ENCODE measurements at regions not wholly inside any gene's neighbourhood (a gene's known extent, or its start where the extent isn't known, plus 50 kb on each side); places are given as distances from the start of the nearest gene placed in this dataset.

DNA sequence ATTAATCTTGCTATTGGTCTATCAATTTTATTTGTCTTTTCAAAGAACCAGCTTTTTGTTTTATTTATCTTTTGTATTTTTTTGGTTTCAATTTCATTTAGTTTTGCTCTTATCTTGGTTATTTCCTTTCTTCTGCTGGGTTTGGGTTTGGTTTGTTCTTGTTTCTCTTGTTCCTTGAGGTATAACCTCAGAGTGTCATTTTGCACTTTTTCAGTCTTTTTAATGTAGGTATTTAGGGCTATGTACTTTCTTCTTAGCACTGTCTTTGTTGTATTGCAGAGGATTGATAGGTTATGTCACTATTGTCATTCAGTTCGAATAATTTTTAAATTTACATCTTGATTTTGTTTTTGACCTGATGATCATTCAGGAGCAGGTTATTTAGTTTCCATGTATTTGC lies 92.7 kb upstream of the DCD start:
- in situ Hi-C loops (cut with MboI; ENCODE audit: low sequenced_read_pairs), result no loop called here
- H4K8ac ChIP-seq (ENCODE audit: low read depth in 2 of 2, low read length in 2 of 2), result no peak overlapping the region
- DNase-seq (no peak), ATAC-seq (ENCODE audit: low read depth) (no peak)
- no peaks in the 10 kb centered on the region for H3K9me1 ChIP-seq (ENCODE audit: insufficient read depth, low read length)
- H2AK5ac ChIP-seq (ENCODE audit: low read depth, low read length), result no peak overlapping the region
- ChIA-PET POLR2A (ENCODE audit: unreplicated experiment) (no interaction called here), CTCF (no interaction called here)
- H2BK120ac ChIP-seq (ENCODE audit: low read depth, low read length), result no peak overlapping the region
- H3K27ac ChIP-seq (ENCODE audit: insufficient read depth, low read length), result no peak overlapping the region
- dilution Hi-C loops (cut with HindIII; ENCODE audit: low sequenced_read_pairs, unreplicated experiment), result no loop called here
- no peak overlapping the region for H3K14ac ChIP-seq (replicated peaks; ENCODE audit: low read depth, low read length)
- no peak overlapping the region for H2BK20ac ChIP-seq (ENCODE audit: low read depth, low read length)
- WGBS, 2 experiments (ENCODE audit: extremely low coverage in 2 of 2, insufficient read length in 1 of 2), result 33% methylated on average over 1 of the region's 1 CpG; no CpG with 5 or more reads in 1 of the 2 experiments
- H4K20me1 ChIP-seq (ENCODE audit: insufficient read depth, low read length), result no peaks in the 10 kb centered on the region
- H2AFZ ChIP-seq (replicated peaks; ENCODE audit: low read length, poor library complexity), result no peak overlapping the region
- H2AK9ac ChIP-seq (replicated peaks; ENCODE audit: low read depth, low read length, poor library complexity), result no peak overlapping the region
- H2BK15ac ChIP-seq (ENCODE audit: low read depth, low read length), result no peak overlapping the region
- no peaks in the 10 kb centered on the region for H3K79me1 ChIP-seq (ENCODE audit: low read depth in 1 of 2, low read length in 2 of 2)
- H3K4me2 ChIP-seq (ENCODE audit: low read depth, low read length), result no peak overlapping the region
- no peaks in the 10 kb centered on the region for H3K27me3 ChIP-seq (ENCODE audit: control insufficient read depth, insufficient read depth, low read length)
- no TSS peak for BruUV-seq (replicated peaks)
- no peaks in the 10 kb centered on the region for H3K4me1 ChIP-seq (ENCODE audit: control insufficient read depth, insufficient read depth, low read length)
- no peak overlapping the region for H3K18ac ChIP-seq (ENCODE audit: low read depth, low read length)
- H2BK5ac ChIP-seq (ENCODE audit: low read depth, low read length, poor library complexity, severe bottlenecking), result no peak overlapping the region
- no peak overlapping the region for H3K56ac ChIP-seq (ENCODE audit: extremely low read depth, insufficient read depth, low read length)
- no peak overlapping the region for H4K5ac ChIP-seq (ENCODE audit: low read depth, low read length)
- H3K9me3 ChIP-seq (ENCODE audit: control insufficient read depth, insufficient read depth, low read length), result no peaks in the 10 kb centered on the region
- no peaks in the 10 kb centered on the region for H3K36me3 ChIP-seq (ENCODE audit: control insufficient read depth, insufficient read depth, low read length)
- TF ChIP-seq POLR2A (IDR thresholded peaks at IDR 0.05; ENCODE audit: low read depth, low read length) (no peak), RFX5 (IDR thresholded peaks at IDR 0.05; ENCODE audit: low read depth, low read length) (no peak), SMC3 (IDR thresholded peaks at IDR 0.05; ENCODE audit: low read depth, low read length) (no peak), RCOR1 (IDR thresholded peaks at IDR 0.05; ENCODE audit: insufficient replicate concordance, low read length) (no peak), CEBPB (IDR thresholded peaks at IDR 0.05; ENCODE audit: low read depth, low read length) (no peak), FOS (IDR thresholded peaks at IDR 0.05; ENCODE audit: low read depth, low read length) (no peak), RAD21 (IDR thresholded peaks at IDR 0.05; ENCODE audit: low read length) (no peak), CHD1 (IDR thresholded peaks at IDR 0.05; ENCODE audit: low read depth, low read length) (no peak), MAFK (IDR thresholded peaks at IDR 0.05; ENCODE audit: low read depth, low read length) (no peak), BHLHE40 (IDR thresholded peaks at IDR 0.05; ENCODE audit: low read depth, low read length) (no peak), MXI1 (IDR thresholded peaks at IDR 0.05; ENCODE audit: borderline replicate concordance, low read depth, low read length) (no peak)
- TF ChIP-seq, protein P1, sequence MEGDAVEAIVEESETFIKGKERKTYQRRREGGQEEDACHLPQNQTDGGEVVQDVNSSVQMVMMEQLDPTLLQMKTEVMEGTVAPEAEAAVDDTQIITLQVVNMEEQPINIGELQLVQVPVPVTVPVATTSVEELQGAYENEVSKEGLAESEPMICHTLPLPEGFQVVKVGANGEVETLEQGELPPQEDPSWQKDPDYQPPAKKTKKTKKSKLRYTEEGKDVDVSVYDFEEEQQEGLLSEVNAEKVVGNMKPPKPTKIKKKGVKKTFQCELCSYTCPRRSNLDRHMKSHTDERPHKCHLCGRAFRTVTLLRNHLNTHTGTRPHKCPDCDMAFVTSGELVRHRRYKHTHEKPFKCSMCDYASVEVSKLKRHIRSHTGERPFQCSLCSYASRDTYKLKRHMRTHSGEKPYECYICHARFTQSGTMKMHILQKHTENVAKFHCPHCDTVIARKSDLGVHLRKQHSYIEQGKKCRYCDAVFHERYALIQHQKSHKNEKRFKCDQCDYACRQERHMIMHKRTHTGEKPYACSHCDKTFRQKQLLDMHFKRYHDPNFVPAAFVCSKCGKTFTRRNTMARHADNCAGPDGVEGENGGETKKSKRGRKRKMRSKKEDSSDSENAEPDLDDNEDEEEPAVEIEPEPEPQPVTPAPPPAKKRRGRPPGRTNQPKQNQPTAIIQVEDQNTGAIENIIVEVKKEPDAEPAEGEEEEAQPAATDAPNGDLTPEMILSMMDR (conservative IDR thresholded peaks at IDR 0.05; ENCODE audit: low read depth, low read length), result no peak
- TF ChIP-seq, protein P2, sequence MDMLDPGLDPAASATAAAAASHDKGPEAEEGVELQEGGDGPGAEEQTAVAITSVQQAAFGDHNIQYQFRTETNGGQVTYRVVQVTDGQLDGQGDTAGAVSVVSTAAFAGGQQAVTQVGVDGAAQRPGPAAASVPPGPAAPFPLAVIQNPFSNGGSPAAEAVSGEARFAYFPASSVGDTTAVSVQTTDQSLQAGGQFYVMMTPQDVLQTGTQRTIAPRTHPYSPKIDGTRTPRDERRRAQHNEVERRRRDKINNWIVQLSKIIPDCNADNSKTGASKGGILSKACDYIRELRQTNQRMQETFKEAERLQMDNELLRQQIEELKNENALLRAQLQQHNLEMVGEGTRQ (IDR thresholded peaks at IDR 0.05; ENCODE audit: low read depth, low read length), result no peak
- TF ChIP-seq, protein P3, sequence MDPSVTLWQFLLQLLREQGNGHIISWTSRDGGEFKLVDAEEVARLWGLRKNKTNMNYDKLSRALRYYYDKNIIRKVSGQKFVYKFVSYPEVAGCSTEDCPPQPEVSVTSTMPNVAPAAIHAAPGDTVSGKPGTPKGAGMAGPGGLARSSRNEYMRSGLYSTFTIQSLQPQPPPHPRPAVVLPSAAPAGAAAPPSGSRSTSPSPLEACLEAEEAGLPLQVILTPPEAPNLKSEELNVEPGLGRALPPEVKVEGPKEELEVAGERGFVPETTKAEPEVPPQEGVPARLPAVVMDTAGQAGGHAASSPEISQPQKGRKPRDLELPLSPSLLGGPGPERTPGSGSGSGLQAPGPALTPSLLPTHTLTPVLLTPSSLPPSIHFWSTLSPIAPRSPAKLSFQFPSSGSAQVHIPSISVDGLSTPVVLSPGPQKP (IDR thresholded peaks at IDR 0.05; ENCODE audit: borderline replicate concordance, low read depth, low read length), result no peak
- no peak overlapping the region for H3K23ac ChIP-seq (ENCODE audit: low read depth, low read length)
- intact Hi-C loops (cut with micrococcal nuclease), result no loop called here
- no peak overlapping the region for H3K4ac ChIP-seq (ENCODE audit: low read depth, low read length)
- no peak overlapping the region for H3K4me3 ChIP-seq (ENCODE audit: insufficient read depth, low read depth, low read length)
- H3K9ac ChIP-seq (ENCODE audit: low read depth, low read length), result no peak overlapping the region
- H4K91ac ChIP-seq (ENCODE audit: insufficient read depth, low read depth, low read length), result no peak overlapping the region

All from IMR-90 (cell line).